HL-60 (cell line): ENCODE measurements at regions not wholly inside any gene's neighbourhood (a gene's known extent, or its start where the extent isn't known, plus 50 kb on each side); places are given as distances from the start of the nearest gene placed in this dataset.

Experiments
- TF ChIP-seq, protein P1 (sequence below): IDR thresholded peaks from 2 replicates; pipeline ENCODE4 v1.6.1; 2012; ENCODE audit warnings: low read depth; ENCODE audit not compliant: insufficient replicate concordance
- TF ChIP-seq, protein P2 (sequence below): IDR thresholded peaks from one replicate; pipeline ENCODE4 v1.5.1; 2011; ENCODE audit warnings: low read length, control low read depth, inconsistent platforms; ENCODE audit not compliant: insufficient read depth

DNA sequence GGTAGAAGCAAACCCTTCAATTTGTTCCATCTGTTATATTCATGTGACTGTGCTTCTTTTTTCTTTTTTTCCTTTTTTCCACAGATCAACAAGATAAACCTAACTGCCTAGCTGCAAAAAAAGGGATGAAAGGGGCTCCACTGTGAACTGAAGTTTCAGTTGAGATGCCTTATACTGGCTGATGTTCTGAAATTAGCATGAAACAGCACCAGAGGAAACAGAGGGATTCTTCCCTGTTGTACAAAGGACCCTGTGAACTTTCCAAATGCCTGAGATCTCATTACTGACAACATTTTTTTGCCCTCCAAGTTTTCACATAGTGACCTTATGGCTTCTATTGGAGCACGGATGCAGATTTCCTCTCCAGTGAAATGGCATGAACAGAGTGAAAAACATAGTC, 302.7 kb upstream of the TFAP2D start:
- TF ChIP-seq, protein P1, sequence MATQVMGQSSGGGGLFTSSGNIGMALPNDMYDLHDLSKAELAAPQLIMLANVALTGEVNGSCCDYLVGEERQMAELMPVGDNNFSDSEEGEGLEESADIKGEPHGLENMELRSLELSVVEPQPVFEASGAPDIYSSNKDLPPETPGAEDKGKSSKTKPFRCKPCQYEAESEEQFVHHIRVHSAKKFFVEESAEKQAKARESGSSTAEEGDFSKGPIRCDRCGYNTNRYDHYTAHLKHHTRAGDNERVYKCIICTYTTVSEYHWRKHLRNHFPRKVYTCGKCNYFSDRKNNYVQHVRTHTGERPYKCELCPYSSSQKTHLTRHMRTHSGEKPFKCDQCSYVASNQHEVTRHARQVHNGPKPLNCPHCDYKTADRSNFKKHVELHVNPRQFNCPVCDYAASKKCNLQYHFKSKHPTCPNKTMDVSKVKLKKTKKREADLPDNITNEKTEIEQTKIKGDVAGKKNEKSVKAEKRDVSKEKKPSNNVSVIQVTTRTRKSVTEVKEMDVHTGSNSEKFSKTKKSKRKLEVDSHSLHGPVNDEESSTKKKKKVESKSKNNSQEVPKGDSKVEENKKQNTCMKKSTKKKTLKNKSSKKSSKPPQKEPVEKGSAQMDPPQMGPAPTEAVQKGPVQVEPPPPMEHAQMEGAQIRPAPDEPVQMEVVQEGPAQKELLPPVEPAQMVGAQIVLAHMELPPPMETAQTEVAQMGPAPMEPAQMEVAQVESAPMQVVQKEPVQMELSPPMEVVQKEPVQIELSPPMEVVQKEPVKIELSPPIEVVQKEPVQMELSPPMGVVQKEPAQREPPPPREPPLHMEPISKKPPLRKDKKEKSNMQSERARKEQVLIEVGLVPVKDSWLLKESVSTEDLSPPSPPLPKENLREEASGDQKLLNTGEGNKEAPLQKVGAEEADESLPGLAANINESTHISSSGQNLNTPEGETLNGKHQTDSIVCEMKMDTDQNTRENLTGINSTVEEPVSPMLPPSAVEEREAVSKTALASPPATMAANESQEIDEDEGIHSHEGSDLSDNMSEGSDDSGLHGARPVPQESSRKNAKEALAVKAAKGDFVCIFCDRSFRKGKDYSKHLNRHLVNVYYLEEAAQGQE, result no peak
- TF ChIP-seq, protein P2, sequence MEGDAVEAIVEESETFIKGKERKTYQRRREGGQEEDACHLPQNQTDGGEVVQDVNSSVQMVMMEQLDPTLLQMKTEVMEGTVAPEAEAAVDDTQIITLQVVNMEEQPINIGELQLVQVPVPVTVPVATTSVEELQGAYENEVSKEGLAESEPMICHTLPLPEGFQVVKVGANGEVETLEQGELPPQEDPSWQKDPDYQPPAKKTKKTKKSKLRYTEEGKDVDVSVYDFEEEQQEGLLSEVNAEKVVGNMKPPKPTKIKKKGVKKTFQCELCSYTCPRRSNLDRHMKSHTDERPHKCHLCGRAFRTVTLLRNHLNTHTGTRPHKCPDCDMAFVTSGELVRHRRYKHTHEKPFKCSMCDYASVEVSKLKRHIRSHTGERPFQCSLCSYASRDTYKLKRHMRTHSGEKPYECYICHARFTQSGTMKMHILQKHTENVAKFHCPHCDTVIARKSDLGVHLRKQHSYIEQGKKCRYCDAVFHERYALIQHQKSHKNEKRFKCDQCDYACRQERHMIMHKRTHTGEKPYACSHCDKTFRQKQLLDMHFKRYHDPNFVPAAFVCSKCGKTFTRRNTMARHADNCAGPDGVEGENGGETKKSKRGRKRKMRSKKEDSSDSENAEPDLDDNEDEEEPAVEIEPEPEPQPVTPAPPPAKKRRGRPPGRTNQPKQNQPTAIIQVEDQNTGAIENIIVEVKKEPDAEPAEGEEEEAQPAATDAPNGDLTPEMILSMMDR, result no peak
